ENCODE measurements at regions not wholly inside any gene's neighbourhood (a gene's known extent, or its start where the extent isn't known, plus 50 kb on each side); places are given as distances from the start of the nearest gene placed in this dataset.

- Histone ChIP-seq H3K27me3 (no peaks in the 10 kb centered on the region), H3K4me1 (ENCODE audit: low read depth) (no peaks in the 10 kb centered on the region), H3K9me3 (ENCODE audit: low read depth) (no peaks in the 10 kb centered on the region), H3K4me3 (no peak overlapping the region), H3K27ac (no peak overlapping the region), H3K36me3 (no peaks in the 10 kb centered on the region)
- no peak for DNase-seq (ENCODE audit: low read depth in 1 of 2, low spot score in 1 of 2)
- TF ChIP-seq CTCF (IDR thresholded peaks at IDR 0.05; ENCODE audit: low read depth, low read length), result no peak
Measured at GRCh38 chr3:137097386-137097785, 139.6 kb downstream of the IL20RB start.

DNA sequence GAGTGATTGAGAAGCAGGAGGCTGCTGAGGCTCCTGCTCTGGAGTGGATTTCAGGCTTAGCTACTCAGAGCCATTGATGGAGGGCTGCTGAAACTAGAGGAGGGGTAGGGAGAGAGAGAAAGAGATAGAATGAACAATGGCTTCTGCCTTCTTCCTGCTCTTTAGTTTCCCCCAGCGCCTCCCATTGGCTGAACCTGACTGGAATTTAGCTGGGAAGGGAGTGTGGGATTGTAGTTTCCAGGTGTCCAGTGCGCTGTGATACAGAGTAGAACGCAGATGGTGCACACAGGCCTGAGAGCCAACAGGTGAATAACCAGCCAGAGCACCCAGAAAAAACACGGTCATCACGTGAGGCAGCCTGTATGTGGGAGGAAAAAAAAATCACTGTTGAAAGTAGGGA, 140.1 kb downstream of the IL20RB start:
- H3K27ac ChIP-seq, result no peak overlapping the region

GRCh38 chr3:137099364-137100219, 141.8 kb downstream of the IL20RB start:
- no peaks in the 10 kb centered on the region for H3K36me3 ChIP-seq
- no peak for DNase-seq (ENCODE audit: low read depth in 1 of 2, low spot score in 1 of 2)
- H3K9me3 ChIP-seq (ENCODE audit: low read depth), result no peaks in the 10 kb centered on the region
- H3K27ac ChIP-seq, result no peak overlapping the region
- H3K4me3 ChIP-seq, result no peak overlapping the region
- H3K4me1 ChIP-seq (ENCODE audit: low read depth), result no peaks in the 10 kb centered on the region
- no peaks in the 10 kb centered on the region for H3K27me3 ChIP-seq
- TF ChIP-seq CTCF (IDR thresholded peaks at IDR 0.05; ENCODE audit: low read depth, low read length), result no peak

More for the DNA sequence above, 140.1 kb downstream of the IL20RB start:
- Histone ChIP-seq H3K4me1 (ENCODE audit: low read depth) (no peaks in the 10 kb centered on the region), H3K27me3 (no peaks in the 10 kb centered on the region), H3K36me3 (no peaks in the 10 kb centered on the region), H3K9me3 (ENCODE audit: low read depth) (no peaks in the 10 kb centered on the region), H3K4me3 (no peak overlapping the region)
- DNase-seq (ENCODE audit: low read depth in 1 of 2, low spot score in 1 of 2), result no peak
- no peak for TF ChIP-seq CTCF (IDR thresholded peaks at IDR 0.05; ENCODE audit: low read depth, low read length)

GRCh38 chr3:137100326-137100725, 142.5 kb downstream of the IL20RB start:
- no peak for DNase-seq (ENCODE audit: low read depth in 1 of 2, low spot score in 1 of 2)
- Histone ChIP-seq H3K9me3 (ENCODE audit: low read depth) (no peaks in the 10 kb centered on the region), H3K4me1 (ENCODE audit: low read depth) (no peaks in the 10 kb centered on the region), H3K27me3 (no peaks in the 10 kb centered on the region), H3K36me3 (no peaks in the 10 kb centered on the region), H3K27ac (no peak overlapping the region), H3K4me3 (no peak overlapping the region)
- no peak for TF ChIP-seq CTCF (IDR thresholded peaks at IDR 0.05; ENCODE audit: low read depth, low read length)

GRCh38 chr3:137103739-137104138, 146.0 kb downstream of the IL20RB start:
- Histone ChIP-seq H3K27ac (no peak overlapping the region), H3K4me1 (ENCODE audit: low read depth) (no peaks in the 10 kb centered on the region), H3K9me3 (ENCODE audit: low read depth) (no peaks in the 10 kb centered on the region), H3K4me3 (no peak overlapping the region), H3K27me3 (no peaks in the 10 kb centered on the region), H3K36me3 (no peaks in the 10 kb centered on the region)
- no peak for TF ChIP-seq CTCF (IDR thresholded peaks at IDR 0.05; ENCODE audit: low read depth, low read length)
- no peak for DNase-seq (ENCODE audit: low read depth in 1 of 2, low spot score in 1 of 2)
